NOMO-1 treated with dmso at 0.1 percent for 144 hours (cell line): ENCODE measurements at regions not wholly inside any gene's neighbourhood (a gene's known extent, or its start where the extent isn't known, plus 50 kb on each side); places are given as distances from the start of the nearest gene placed in this dataset.
"Not testable (repeated sequence)": the region's sequence is repeated elsewhere in the genome, so short reads cannot be mapped to it uniquely, and the experiment has no call there.

ENCODE experiments used
- DNase-seq: peaks from one replicate; lab custom pipeline; 2025; ENCODE audit not compliant: unreplicated experiment; lab: John Stamatoyannopoulos, UW

DNA sequence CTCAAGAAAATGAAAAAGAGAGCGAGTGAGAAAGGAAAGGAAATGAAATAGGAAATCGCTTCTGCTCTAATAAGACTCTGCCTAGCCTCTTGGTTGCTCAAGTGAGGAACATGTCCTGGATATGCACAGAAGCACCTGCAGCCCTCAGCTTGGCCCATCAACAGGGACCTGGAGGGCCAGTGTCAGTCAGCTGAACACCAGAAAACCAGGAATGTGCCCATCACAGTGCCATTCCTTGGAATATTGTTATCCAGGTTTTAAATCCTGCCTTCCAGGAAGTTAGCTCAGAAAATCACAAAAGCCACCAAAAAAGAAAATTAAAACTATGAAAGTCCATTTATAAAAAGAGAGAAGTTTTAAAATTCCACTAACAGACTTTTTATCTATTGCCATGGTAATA, 173.4 kb upstream of the TPM1 start:
- DNase-seq: no peak

DNA sequence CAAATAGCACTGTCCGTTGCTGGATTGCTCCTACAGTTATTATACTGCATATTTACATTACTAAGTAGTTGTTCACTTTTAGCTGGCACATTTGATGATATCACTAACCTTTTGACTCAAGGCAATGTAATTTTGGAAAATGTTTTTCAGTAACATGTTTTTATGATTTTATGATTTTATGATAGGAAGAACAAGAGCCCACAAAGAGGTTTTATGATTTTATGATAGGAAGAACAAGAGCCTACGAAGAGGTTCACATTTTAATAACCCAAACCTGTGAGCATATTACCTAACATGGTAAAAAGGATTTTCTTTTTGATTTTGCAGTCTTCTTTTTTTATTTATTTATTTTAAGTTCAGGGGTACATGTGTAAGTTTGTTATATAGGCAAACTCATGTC, 172.3 kb upstream of the TPM1 start:
- DNase-seq: no peak

DNA sequence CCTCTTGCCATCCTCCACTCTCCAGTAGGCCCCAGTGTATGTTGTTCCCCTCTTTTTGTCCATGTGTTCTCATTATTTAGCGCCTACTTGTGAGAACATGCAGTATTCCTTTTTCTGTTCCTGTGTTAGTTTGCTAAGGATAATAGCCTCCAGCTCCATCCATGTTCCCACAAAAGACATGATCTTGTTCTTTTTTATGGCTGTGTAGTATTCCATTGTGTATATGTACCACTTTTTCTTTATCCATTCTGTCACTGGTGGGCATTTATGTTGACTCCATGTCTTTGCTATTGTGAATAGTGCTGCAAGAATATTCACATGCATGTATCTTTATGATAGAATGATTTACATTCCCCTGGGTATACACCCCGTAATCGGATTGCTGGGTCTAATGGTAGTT, 171.8 kb upstream of the TPM1 start:
- not testable (repeated sequence) for DNase-seq

DNA sequence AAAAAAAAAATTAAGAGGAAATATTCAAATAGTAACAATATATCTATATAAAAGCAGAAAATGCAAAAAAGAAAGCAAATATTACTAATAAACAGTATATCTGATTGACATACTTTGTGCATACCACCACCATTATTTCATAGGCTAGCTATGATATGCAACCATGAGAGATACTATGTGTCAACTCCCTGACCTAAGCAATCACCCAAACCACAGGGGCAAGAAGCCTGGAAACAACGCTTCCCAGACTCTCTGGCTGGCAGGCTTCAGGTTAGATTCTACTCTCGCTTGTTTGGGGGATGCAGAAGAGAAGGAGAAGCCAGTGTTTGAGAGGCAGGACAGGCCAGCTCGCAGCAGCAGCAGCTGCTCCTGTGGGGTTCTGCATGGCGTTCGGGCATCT, 169.3 kb upstream of the TPM1 start:
- DNase-seq: no peak

DNA sequence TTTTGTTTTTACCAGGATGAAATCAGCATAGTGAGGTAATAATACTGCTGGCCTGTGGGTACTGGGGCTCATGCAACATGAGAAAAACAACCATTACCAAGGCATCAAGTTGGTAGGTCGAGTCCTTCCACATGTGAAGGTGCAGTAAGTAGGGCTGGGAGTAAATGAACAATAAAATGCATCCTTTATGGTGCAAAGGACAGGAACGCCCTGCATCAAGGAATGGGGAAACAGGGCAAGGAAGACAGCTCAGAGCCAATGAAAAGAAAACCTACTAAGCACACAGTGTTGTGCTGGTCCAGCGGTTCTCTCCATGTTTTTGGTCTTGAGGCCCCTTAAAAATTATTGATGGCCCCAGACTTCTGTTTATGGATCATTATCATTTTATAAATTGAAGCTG, 168.5 kb upstream of the TPM1 start:
- no peak for DNase-seq

DNA sequence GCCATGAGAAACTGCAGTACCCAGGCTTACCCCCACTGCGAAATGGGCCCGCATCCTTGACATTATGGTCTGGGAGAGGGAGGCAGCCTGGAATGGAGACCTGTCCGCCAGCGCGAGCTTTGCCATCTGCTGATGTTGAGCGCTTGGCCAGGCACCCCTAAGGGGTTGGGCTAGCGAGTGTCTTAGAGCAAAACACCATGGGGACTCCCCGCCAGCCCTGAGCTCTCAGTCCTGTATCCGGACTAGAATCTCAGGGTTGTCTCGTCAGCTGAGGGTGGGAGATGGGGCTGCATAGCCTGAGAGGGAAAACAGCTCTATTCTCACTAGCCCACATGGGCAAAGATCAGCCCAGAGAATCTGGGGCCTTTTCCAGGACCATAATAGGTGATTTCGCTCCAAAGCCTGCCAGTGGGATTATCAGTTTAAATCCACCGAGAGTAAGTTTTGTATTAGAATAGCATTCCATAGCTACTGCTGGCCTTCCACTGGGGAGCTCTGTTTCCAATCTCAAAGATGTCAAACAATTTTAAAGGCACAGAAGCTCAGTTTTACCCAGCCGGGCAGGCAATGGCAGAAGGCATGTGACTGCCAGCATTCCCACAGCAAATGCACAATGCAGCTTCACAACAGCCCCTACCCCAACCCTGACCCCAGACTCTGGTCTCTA, 167.5 kb upstream of the TPM1 start:
- DNase-seq: no peak

DNA sequence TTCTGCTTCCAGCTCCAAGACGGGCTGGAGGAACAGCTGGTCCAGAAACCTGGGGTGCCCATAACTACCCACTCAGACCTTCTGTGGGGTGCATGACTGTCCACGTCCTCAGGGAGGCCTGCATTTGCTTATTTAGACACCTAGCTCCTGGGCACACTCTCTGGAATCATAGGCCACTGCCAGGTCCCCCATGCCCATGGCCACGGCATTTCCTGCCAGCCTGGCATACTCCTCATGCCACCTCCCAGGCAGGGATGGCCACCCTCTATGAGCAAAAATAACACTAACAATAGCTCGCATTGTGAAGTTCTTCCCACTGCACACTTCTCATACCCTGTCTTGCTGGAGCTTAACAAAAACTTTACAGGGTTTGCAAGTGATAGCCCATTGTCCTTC, 166.9 kb upstream of the TPM1 start:
- DNase-seq: no peak

DNA sequence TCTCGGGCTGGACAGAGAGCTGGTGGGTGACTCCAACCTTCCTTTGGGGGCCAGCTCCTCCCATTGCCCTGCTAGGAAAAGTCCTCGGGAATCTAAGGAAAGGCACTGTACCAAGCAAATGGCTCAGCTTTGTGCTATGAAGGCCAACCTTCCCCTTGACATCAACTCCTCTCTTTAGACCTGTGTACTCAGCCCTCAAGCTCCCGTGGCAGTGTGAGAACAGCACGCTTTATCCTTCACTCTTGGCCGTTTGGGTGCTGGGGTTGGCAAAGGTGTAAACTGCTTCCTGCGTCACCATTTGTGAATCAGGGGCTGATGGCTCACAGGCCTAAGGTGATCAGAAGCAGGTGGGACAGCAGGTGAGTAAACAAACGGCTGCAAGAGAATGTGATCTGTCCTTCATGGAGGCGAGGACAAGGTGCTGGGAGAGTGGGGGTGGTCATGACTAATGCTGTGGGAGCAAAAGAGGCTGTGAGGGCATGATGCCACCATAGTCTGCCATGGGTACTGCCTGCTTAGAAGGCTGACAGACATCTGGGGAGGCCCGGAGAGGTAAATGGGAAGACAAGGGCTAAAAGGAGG, 165.2 kb upstream of the TPM1 start:
- no peak for DNase-seq

DNA sequence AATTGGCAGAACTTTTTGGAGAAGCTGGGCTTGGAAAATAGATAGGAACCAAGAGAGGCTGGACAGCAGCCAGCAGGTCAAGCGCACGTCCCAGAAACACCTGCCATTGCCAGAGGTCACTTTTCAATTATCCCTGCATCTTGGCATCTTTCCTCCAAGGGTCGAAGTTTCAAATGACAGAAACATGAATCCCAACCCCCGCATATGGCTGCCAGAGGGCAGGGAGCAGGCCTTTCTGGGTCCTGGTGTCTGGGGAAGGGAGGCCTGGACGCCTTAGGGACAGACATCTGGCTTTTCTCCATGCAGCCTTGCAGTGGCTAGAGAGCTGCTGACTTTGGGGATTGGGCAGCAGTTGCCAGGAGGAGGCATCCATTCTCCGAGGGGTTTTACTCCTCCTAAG, 164.5 kb upstream of the TPM1 start:
- no peak for DNase-seq

DNA sequence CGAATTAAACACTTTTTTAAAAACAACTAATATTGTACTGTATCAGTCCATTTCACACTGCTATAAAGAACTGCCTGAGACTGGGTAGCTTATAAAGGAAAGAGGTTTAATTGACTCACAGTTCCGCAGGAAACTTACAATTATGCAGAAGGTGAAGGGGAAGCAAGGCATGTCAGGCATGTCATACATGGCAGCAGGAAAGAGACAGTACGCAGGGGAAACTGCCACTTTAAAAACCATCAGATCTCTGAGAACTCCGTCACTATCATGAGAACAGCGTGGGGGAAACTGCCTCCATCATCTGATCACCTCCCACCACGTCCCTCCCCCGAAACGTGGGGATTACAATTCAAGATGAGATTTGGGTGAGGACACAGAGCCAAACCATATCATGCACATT, 162.8 kb upstream of the TPM1 start:
- no peak for DNase-seq

DNA sequence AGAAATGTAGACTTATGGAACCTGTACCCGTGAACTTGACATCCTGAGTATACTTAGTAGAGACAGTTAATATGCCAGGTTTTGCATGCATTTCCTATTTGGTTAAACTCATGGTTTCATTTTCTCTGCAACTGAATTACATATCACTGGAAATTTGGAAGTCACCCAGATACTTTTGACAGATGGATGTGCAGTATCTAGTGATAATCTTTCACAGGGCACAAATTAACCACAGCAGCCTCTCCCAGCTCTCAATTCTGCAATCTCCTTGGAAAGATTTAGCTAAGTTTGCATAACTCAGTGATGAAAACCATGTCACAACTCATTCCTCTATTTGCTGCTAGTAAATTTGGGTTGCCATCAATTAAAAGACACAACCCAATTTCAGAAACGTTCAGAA, 162.3 kb upstream of the TPM1 start:
- DNase-seq: no peak

DNA sequence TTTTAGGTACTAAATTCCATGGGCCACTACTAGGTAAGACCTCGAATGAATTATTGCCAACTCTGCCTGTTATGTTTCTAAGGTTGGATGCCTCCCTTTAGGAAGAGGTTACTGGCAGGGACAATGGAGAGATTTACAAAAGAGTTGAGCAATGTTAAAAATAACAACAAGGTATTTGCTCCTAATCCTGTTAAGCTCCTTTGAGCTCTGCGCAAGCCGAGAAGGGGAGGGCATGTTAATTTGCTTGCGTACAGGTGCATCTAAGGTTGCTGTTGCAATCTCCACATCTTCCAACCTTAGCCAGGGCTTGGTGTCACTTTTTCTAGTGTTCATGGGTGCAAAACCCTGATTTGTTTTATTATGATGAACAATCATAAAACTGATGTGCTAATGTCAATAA, 161.5 kb upstream of the TPM1 start:
- no peak for DNase-seq

DNA sequence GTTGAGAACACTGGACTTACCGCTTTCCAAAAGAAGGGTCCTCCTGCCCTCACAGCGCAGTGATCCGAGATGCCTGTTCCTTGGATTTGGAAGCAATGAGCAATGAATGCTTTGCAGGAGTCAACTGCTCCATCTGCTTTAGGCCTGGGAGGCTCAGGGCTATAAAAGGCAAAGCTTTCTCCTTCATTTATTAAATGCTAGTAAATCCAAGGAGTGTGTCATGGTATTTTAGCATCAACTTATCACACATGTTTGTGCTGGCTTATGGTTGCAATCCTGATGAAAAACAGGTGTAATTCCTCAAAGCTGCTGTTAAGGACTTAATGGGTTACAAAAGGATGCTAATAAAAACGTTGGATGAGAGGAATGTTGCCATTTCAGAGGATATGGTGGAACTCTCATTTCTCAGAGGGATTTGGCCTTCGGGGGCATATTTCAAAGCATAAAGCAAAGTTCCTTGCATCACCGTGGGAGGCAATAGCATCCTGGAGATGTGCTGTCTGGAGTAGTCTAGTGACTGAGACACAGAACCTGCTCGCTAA, 158.5 kb upstream of the TPM1 start:
- no peak for DNase-seq

DNA sequence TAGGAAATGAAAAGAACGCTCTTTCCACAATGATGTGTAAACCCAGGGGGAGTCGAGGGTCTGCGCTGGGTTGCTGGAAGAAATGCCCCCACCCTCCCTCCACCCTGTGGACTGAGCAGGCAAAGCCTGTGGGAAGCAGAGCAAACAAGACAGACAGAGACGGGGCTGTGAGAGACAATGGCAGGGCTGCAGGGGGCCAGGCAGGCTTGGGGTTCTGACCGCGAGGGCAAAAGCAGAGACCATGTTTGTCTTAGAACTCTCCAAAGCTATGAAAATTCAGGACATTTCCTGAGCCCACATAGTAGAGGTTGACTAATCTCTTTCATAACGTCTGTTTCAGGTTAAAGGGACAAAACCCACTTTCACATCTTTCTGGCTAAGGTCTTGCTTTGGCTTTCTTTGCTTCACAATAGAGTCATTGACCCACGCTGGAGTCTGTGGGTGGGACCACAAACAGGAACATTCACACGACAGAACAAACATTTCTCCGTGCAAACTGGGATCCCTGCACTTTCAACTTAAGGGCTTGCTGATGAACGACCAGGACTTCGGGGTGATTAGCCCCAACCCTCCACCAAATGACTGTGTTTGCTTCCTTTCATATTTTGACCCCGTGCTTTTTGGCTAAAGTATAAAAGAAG, 156.0 kb upstream of the TPM1 start:
- DNase-seq: no peak

DNA sequence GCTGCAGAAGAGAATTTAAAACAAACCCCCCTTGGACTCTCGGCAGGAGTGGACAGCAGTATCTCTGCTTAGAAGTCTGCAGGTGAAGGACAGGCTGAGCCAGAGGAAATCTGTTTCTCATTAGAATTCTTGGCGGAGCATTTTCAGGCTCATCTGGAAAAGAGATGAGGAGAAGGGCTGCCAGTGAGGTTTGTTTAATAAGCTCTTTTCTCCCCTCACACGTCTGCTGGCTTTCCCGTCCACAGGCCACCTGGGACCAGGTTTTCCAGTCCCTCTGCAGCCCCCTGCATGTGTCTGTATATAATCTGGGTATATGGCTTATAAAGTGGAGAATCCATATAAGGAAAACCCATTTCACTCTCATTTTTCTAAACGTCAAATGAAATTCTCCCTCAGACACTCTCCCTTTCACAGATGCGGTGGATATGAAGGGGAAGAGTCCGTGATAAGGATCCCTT, 155.4 kb upstream of the TPM1 start:
- no peak for DNase-seq

DNA sequence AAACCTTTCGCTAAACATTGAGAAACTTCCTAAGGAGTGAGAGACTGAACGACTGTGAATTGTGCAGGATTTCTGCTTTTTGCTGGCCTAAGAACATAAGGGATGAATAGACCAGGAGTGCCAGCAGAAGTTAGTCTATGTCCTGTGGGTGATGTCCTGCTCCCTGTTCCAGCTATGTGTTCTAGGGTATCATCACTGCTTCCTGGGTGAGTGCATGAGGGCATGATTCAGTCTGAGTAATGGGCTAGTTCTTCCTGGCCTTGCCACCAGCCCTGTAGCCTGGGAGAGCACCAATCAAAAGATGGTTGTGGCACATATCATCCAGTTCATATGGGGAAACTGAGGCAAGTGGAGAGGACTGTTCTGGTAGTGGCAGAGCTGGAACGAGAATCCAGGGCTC, 153.9 kb upstream of the TPM1 start:
- no peak for DNase-seq

DNA sequence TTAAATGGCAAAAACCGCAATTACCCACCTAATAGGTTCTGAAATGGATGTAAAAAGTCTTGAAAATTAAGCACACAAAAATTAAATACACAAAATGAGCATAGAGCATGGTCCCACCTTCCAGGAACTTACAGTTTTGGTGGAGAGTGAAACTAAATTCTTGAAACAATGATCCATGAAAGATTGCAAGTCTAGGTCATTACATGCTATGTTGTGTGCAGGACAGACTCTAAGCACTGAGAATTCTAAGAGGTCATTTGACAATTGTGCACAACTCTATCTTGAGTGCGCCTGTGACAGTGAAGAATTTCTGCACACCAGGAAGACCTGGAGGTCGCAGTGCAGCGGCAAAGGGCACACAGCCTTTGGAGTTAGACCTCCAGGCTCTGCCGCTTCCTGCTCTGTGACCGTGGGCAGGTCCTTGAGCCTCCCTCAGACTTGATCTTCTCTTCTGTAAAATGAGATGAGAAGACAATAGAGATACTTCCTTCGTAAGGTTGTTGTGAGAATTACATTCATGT, 153.3 kb upstream of the TPM1 start:
- DNase-seq: no peak

DNA sequence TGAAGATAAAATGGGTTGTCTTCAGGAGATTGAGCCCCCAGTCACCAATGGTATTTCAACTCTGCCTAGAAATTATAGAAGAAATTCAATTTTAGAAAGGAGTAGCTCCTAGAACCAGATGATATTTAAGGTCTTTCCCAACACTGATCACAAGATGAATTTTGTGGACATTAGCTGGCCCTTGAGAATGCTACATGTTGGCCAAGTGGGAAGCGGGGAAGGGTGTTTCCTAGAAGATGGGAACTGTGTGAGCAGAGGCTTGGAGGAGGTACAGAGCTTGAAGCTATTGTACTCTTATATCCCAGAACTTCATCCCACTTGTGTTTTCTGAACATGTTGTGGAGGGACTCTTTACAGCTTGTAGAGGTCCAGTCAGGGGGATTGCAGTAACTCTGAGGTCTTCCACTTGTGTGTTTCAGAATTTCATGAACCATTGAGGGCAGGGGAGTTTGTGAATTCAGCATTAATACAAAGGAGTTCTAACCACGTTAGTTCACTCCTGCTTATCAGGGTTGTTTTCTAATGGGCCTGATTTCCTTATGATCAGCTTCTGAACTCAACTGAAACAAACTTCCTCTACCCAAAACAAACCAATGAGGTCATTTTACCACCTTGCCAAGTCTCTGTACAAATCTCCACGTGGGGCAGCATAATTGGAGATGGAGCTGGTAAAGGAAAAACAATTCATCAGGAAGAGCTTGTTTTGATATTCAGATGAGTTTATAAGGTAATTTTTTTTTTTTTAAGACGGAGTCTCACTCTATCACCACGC, 152.6 kb upstream of the TPM1 start:
- no peak for DNase-seq

DNA sequence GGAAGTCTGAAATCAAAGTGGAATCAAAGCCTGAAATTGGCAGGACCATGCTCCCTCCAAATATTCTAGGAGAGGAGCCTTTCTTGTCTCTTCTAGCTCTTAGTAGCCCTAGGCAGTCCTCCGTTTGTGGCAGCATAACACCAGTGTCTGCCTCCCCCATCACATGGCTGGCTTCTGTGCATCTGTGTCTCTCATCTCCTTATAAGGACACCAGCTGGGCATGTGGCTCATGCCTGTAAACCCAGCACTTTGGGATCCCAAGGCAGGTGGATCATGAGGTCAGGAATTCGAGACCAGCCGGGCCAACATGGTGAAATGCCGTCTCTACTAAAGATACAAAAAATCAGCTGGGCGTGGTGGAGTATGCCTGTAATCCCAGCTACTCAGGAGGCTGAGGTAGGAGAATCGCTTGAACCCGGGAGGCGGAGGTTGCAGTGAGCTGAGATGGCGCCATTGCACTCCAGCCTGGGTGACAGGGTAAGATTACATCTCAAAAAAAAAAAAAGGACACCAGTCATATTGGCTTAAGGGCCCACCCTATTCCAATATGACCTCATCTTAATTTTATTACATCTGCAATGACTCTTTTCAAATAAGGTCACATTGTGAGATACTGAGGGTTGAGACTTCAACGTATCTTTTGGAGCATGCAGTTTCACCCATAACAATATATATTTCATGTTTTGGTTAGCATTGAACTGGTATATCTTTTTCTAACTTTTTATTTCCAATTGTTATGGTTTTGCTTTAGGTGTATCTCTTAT, 148.0 kb upstream of the TPM1 start:
- no peak for DNase-seq

DNA sequence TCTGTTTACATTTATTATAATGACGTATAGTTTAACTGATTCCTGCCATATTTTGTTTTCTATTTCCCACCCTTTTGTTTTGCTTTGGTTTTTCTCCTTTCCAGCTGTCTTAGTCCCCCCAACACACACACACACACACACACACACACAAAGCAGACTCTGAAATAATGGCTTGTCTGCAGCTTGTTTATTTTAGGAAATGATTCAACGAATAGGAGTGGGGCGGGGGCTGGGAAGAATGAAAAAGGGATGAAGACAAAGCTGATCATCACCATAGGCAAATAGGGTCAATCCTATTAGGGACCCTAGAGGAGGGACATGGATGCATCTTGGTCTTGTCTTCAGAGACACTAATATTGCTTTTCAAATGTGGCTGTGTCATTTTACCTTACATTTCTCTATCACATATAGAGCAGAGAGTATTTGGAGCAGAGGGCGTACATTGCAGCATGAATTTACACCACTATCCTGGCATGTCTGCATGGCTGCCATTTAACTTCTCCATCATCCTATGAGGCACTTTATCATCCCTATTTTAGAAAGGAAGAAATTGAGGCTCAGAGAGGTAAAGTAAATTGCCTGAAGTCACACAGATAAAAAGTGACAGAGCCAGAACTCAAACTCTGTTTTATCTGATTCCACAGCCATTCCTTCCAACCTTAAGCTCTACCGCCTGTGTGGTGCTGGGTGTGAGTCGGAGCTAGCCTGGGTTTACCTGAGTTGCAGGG, 147.2 kb upstream of the TPM1 start:
- DNase-seq: no peak
